ENCODE measurements at regions not wholly inside any gene's neighbourhood (a gene's known extent, or its start where the extent isn't known, plus 50 kb on each side); places are given as distances from the start of the nearest gene placed in this dataset.

GRCh38 chr13:84126671-84127171 lies 244.4 kb upstream of the SLITRK1 start:
- TF ChIP-seq CTCF (IDR thresholded peaks at IDR 0.05; ENCODE audit: low read depth, low read length, poor library complexity, severe bottlenecking) (no peak), EZH2phosphoT487 (IDR thresholded peaks at IDR 0.05; ENCODE audit: borderline replicate concordance, low read length) (no peak)

Measured in DOHH2 (cell line).